ENCODE measurements at regions not wholly inside any gene's neighbourhood (a gene's known extent, or its start where the extent isn't known, plus 50 kb on each side); places are given as distances from the start of the nearest gene placed in this dataset.

GRCh38 chr1:81550753-81551152, 250.0 kb upstream of the ADGRL2 start:
- Histone ChIP-seq H3K27me3 (ENCODE audit: control insufficient read depth in 2 of 2, insufficient read depth in 2 of 2, low read length in 2 of 2) (no peaks in the 10 kb centered on the region), H3K4me3 (ENCODE audit: low read length in 2 of 2) (no peak overlapping the region), H3K4me1 (ENCODE audit: control insufficient read depth in 2 of 2, insufficient read depth in 2 of 2, low read length in 2 of 2) (no peaks in the 10 kb centered on the region), H3K27ac (ENCODE audit: low read depth in 2 of 2, low read length in 2 of 2) (no peak overlapping the region), H3K36me3 (ENCODE audit: control insufficient read depth in 2 of 2, insufficient read depth in 2 of 2, low read length in 2 of 2) (no peaks in the 10 kb centered on the region), H3K9ac (ENCODE audit: low read depth in 1 of 2, low read length in 2 of 2) (no peak overlapping the region), H3K9me3 (ENCODE audit: control insufficient read depth in 2 of 2, low read length in 2 of 2) (no peaks in the 10 kb centered on the region)

GRCh38 chr1:81549588-81550127, 251.1 kb upstream of the ADGRL2 start:
- Histone ChIP-seq H3K36me3 (ENCODE audit: control insufficient read depth in 2 of 2, insufficient read depth in 2 of 2, low read length in 2 of 2) (no peaks in the 10 kb centered on the region), H3K4me1 (ENCODE audit: control insufficient read depth in 2 of 2, insufficient read depth in 2 of 2, low read length in 2 of 2) (no peaks in the 10 kb centered on the region), H3K9ac (ENCODE audit: low read depth in 1 of 2, low read length in 2 of 2) (no peak overlapping the region), H3K9me3 (ENCODE audit: control insufficient read depth in 2 of 2, low read length in 2 of 2) (no peaks in the 10 kb centered on the region), H3K27me3 (ENCODE audit: control insufficient read depth in 2 of 2, insufficient read depth in 2 of 2, low read length in 2 of 2) (no peaks in the 10 kb centered on the region), H3K27ac (ENCODE audit: low read depth in 2 of 2, low read length in 2 of 2) (no peak overlapping the region), H3K4me3 (ENCODE audit: low read length in 2 of 2) (no peak overlapping the region)

- Histone ChIP-seq H3K27ac (ENCODE audit: low read depth in 2 of 2, low read length in 2 of 2) (no peak overlapping the region), H3K9ac (ENCODE audit: low read depth in 1 of 2, low read length in 2 of 2) (no peak overlapping the region), H3K27me3 (ENCODE audit: control insufficient read depth in 2 of 2, insufficient read depth in 2 of 2, low read length in 2 of 2) (no peaks in the 10 kb centered on the region), H3K36me3 (ENCODE audit: control insufficient read depth in 2 of 2, insufficient read depth in 2 of 2, low read length in 2 of 2) (no peaks in the 10 kb centered on the region), H3K4me1 (ENCODE audit: control insufficient read depth in 2 of 2, insufficient read depth in 2 of 2, low read length in 2 of 2) (no peaks in the 10 kb centered on the region), H3K4me3 (ENCODE audit: low read length in 2 of 2) (no peak overlapping the region), H3K9me3 (ENCODE audit: control insufficient read depth in 2 of 2, low read length in 2 of 2) (no peaks in the 10 kb centered on the region)
These were observed 251.7 kb upstream of the ADGRL2 start for GRCh38 chr1:81548918-81549587.

GRCh38 chr1:81547912-81548303, 252.8 kb upstream of the ADGRL2 start:
- Histone ChIP-seq H3K27ac (ENCODE audit: low read depth in 2 of 2, low read length in 2 of 2) (no peak overlapping the region), H3K27me3 (ENCODE audit: control insufficient read depth in 2 of 2, insufficient read depth in 2 of 2, low read length in 2 of 2) (no peaks in the 10 kb centered on the region), H3K9me3 (ENCODE audit: control insufficient read depth in 2 of 2, low read length in 2 of 2) (no peaks in the 10 kb centered on the region), H3K4me1 (ENCODE audit: control insufficient read depth in 2 of 2, insufficient read depth in 2 of 2, low read length in 2 of 2) (no peaks in the 10 kb centered on the region), H3K9ac (ENCODE audit: low read depth in 1 of 2, low read length in 2 of 2) (no peak overlapping the region), H3K4me3 (ENCODE audit: low read length in 2 of 2) (no peak overlapping the region), H3K36me3 (ENCODE audit: control insufficient read depth in 2 of 2, insufficient read depth in 2 of 2, low read length in 2 of 2) (no peaks in the 10 kb centered on the region)

GRCh38 chr1:81547261-81547911, 253.3 kb upstream of the ADGRL2 start:
- no peaks in the 10 kb centered on the region for H3K4me1 ChIP-seq (ENCODE audit: control insufficient read depth in 2 of 2, insufficient read depth in 2 of 2, low read length in 2 of 2)
- no peak overlapping the region for H3K4me3 ChIP-seq (ENCODE audit: low read length in 2 of 2)
- H3K27ac ChIP-seq (ENCODE audit: low read depth in 2 of 2, low read length in 2 of 2): no peak overlapping the region
- H3K27me3 ChIP-seq (ENCODE audit: control insufficient read depth in 2 of 2, insufficient read depth in 2 of 2, low read length in 2 of 2): no peaks in the 10 kb centered on the region
- no peaks in the 10 kb centered on the region for H3K9me3 ChIP-seq (ENCODE audit: control insufficient read depth in 2 of 2, low read length in 2 of 2)
- no peak overlapping the region for H3K9ac ChIP-seq (ENCODE audit: low read depth in 1 of 2, low read length in 2 of 2)
- no peaks in the 10 kb centered on the region for H3K36me3 ChIP-seq (ENCODE audit: control insufficient read depth in 2 of 2, insufficient read depth in 2 of 2, low read length in 2 of 2)

GRCh38 chr1:81545734-81546133, 255.0 kb upstream of the ADGRL2 start:
- Histone ChIP-seq H3K4me3 (ENCODE audit: low read length in 2 of 2) (no peak overlapping the region), H3K9ac (ENCODE audit: low read depth in 1 of 2, low read length in 2 of 2) (no peak overlapping the region), H3K9me3 (ENCODE audit: control insufficient read depth in 2 of 2, low read length in 2 of 2) (no peaks in the 10 kb centered on the region), H3K4me1 (ENCODE audit: control insufficient read depth in 2 of 2, insufficient read depth in 2 of 2, low read length in 2 of 2) (peaks cover 0 to 3% of the 10 kb centered on the region in 2 donors), H3K36me3 (ENCODE audit: control insufficient read depth in 2 of 2, insufficient read depth in 2 of 2, low read length in 2 of 2) (no peaks in the 10 kb centered on the region), H3K27ac (ENCODE audit: low read depth in 2 of 2, low read length in 2 of 2) (no peak overlapping the region), H3K27me3 (ENCODE audit: control insufficient read depth in 2 of 2, insufficient read depth in 2 of 2, low read length in 2 of 2) (no peaks in the 10 kb centered on the region)

- no peaks in the 10 kb centered on the region for H3K36me3 ChIP-seq (ENCODE audit: control insufficient read depth in 2 of 2, insufficient read depth in 2 of 2, low read length in 2 of 2)
- no peaks in the 10 kb centered on the region for H3K9me3 ChIP-seq (ENCODE audit: control insufficient read depth in 2 of 2, low read length in 2 of 2)
- H3K9ac ChIP-seq (ENCODE audit: low read depth in 1 of 2, low read length in 2 of 2): no peak overlapping the region
- H3K4me3 ChIP-seq (ENCODE audit: low read length in 2 of 2): no peak overlapping the region
- no peak overlapping the region for H3K27ac ChIP-seq (ENCODE audit: low read depth in 2 of 2, low read length in 2 of 2)
- no peaks in the 10 kb centered on the region for H3K27me3 ChIP-seq (ENCODE audit: control insufficient read depth in 2 of 2, insufficient read depth in 2 of 2, low read length in 2 of 2)
- peaks cover 0 to 3% of the 10 kb centered on the region in 2 donors for H3K4me1 ChIP-seq (ENCODE audit: control insufficient read depth in 2 of 2, insufficient read depth in 2 of 2, low read length in 2 of 2)
These were observed 257.0 kb upstream of the ADGRL2 start for GRCh38 chr1:81543764-81544163.

GRCh38 chr1:81542196-81542595, 258.5 kb upstream of the ADGRL2 start:
- Histone ChIP-seq H3K27me3 (ENCODE audit: control insufficient read depth in 2 of 2, insufficient read depth in 2 of 2, low read length in 2 of 2) (no peaks in the 10 kb centered on the region), H3K4me3 (ENCODE audit: low read length in 2 of 2) (no peak overlapping the region)

GRCh38 chr1:81540216-81540615, 260.5 kb upstream of the ADGRL2 start:
- Histone ChIP-seq H3K9ac (ENCODE audit: low read depth in 1 of 2, low read length in 2 of 2) (no peak overlapping the region), H3K9me3 (ENCODE audit: control insufficient read depth in 2 of 2, low read length in 2 of 2) (no peaks in the 10 kb centered on the region), H3K4me3 (ENCODE audit: low read length in 2 of 2) (no peak overlapping the region), H3K4me1 (ENCODE audit: control insufficient read depth in 2 of 2, insufficient read depth in 2 of 2, low read length in 2 of 2) (peaks cover 0 to 3% of the 10 kb centered on the region in 2 donors), H3K27ac (ENCODE audit: low read depth in 2 of 2, low read length in 2 of 2) (no peak overlapping the region), H3K27me3 (ENCODE audit: control insufficient read depth in 2 of 2, insufficient read depth in 2 of 2, low read length in 2 of 2) (no peaks in the 10 kb centered on the region), H3K36me3 (ENCODE audit: control insufficient read depth in 2 of 2, insufficient read depth in 2 of 2, low read length in 2 of 2) (no peaks in the 10 kb centered on the region)

More at GRCh38 chr1:81542196-81542595, 258.5 kb upstream of the ADGRL2 start:
- no peak overlapping the region for H3K9ac ChIP-seq (ENCODE audit: low read depth in 1 of 2, low read length in 2 of 2)
- peaks cover 0 to 3% of the 10 kb centered on the region in 2 donors for H3K4me1 ChIP-seq (ENCODE audit: control insufficient read depth in 2 of 2, insufficient read depth in 2 of 2, low read length in 2 of 2)
- H3K9me3 ChIP-seq (ENCODE audit: control insufficient read depth in 2 of 2, low read length in 2 of 2): no peaks in the 10 kb centered on the region
- H3K27ac ChIP-seq (ENCODE audit: low read depth in 2 of 2, low read length in 2 of 2): no peak overlapping the region
- no peaks in the 10 kb centered on the region for H3K36me3 ChIP-seq (ENCODE audit: control insufficient read depth in 2 of 2, insufficient read depth in 2 of 2, low read length in 2 of 2)

GRCh38 chr1:81529014-81529413, 271.7 kb upstream of the ADGRL2 start:
- H3K27ac ChIP-seq (ENCODE audit: low read depth in 2 of 2, low read length in 2 of 2): no peak overlapping the region
- no peaks in the 10 kb centered on the region for H3K36me3 ChIP-seq (ENCODE audit: control insufficient read depth in 2 of 2, insufficient read depth in 2 of 2, low read length in 2 of 2)
- no peaks in the 10 kb centered on the region for H3K27me3 ChIP-seq (ENCODE audit: control insufficient read depth in 2 of 2, insufficient read depth in 2 of 2, low read length in 2 of 2)

More at GRCh38 chr1:81529014-81529413, 271.7 kb upstream of the ADGRL2 start:
- Histone ChIP-seq H3K9ac (ENCODE audit: low read depth in 1 of 2, low read length in 2 of 2) (no peak overlapping the region), H3K9me3 (ENCODE audit: control insufficient read depth in 2 of 2, low read length in 2 of 2) (no peaks in the 10 kb centered on the region), H3K4me1 (ENCODE audit: control insufficient read depth in 2 of 2, insufficient read depth in 2 of 2, low read length in 2 of 2) (no peaks in the 10 kb centered on the region), H3K4me3 (ENCODE audit: low read length in 2 of 2) (no peak overlapping the region)
